ENCODE measurements at regions not wholly inside any gene's neighbourhood (a gene's known extent, or its start where the extent isn't known, plus 50 kb on each side); places are given as distances from the start of the nearest gene placed in this dataset.

DNA sequence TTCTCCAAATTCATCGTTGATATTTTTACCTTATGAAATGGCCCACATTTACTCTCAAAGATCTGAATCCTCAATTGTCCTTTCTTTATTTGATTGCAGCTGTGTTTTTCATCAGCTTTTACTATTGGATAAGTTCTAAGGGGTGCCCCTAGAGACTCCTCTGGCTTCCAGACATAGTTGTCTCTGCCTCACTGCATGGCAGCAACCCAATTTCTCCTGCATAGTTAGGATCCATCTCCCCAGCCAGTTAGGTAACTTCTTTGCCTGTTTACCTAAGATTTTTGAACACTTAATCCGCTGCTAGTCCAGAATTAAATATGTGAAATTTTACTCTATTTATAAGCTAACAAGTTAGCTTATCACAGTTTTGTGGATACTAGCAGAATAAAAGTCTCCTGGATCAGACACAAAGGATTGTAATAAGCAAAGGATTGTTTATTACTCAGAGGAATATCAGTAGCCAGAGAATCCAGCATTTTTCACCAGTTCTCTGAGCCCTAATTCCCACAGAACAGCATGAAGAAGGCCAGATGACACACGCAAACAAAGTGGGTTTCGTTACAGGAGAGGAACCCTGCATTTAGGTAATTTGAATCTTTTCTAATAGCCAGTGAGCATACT is 101.1 kb downstream of the BBS10 start:
- TF ChIP-seq, protein P1, sequence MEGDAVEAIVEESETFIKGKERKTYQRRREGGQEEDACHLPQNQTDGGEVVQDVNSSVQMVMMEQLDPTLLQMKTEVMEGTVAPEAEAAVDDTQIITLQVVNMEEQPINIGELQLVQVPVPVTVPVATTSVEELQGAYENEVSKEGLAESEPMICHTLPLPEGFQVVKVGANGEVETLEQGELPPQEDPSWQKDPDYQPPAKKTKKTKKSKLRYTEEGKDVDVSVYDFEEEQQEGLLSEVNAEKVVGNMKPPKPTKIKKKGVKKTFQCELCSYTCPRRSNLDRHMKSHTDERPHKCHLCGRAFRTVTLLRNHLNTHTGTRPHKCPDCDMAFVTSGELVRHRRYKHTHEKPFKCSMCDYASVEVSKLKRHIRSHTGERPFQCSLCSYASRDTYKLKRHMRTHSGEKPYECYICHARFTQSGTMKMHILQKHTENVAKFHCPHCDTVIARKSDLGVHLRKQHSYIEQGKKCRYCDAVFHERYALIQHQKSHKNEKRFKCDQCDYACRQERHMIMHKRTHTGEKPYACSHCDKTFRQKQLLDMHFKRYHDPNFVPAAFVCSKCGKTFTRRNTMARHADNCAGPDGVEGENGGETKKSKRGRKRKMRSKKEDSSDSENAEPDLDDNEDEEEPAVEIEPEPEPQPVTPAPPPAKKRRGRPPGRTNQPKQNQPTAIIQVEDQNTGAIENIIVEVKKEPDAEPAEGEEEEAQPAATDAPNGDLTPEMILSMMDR (optimal IDR thresholded peaks at IDR 0.05 in 1 of 3, IDR thresholded peaks at IDR 0.05 in 1 of 3, conservative IDR thresholded peaks at IDR 0.05 in 1 of 3; ENCODE audit: extremely low read depth in 1 of 3, insufficient read depth in 2 of 3, low read length in 3 of 3): no peak
- no peak for TF ChIP-seq EZH2 (IDR thresholded peaks at IDR 0.05; ENCODE audit: low read length)
